ENCODE measurements at regions not wholly inside any gene's neighbourhood (a gene's known extent, or its start where the extent isn't known, plus 50 kb on each side); places are given as distances from the start of the nearest gene placed in this dataset.
"Not testable (repeated sequence)": the region's sequence is repeated elsewhere in the genome, so short reads cannot be mapped to it uniquely, and the experiment has no call there.

DNA sequence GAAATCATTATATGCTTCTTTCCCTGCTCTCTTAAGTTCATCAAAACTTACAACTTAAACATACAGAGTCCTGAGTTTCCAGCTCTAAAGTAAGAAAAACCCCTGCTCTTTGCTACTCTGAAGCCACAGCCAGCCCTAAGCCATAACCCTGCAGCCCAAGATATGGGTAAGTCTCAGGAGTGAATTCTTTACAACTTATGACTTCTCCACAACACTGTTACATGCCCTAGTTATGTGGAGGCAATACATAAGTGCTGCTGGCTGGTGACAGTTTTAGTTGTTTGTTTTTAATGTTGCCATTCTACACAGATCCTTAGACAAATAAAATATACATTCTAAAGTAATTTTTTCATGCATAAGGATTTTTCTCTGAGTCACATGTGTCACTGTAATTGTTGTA lies 100.2 kb downstream of the FBXO8 start:
- no peak for DNase-seq

DNA sequence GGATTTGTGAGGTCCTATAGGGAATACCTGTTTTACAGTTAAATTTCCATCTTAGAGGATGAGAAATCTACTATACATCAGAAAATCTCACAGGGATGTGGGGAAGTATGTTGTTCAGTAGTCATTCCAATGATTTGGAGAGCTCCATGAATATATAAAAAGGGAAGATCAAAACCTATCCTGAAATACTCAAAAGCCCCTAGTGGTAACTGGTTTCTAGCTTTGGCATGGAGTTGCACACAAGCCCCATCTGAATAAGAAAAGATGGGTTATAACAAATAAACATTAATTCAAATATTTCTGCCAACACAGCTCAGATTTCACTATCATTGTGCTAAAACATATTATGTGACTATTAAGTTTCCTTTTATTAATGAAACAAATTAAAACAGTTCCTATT lies 101.6 kb downstream of the FBXO8 start:
- no peak for DNase-seq

DNA sequence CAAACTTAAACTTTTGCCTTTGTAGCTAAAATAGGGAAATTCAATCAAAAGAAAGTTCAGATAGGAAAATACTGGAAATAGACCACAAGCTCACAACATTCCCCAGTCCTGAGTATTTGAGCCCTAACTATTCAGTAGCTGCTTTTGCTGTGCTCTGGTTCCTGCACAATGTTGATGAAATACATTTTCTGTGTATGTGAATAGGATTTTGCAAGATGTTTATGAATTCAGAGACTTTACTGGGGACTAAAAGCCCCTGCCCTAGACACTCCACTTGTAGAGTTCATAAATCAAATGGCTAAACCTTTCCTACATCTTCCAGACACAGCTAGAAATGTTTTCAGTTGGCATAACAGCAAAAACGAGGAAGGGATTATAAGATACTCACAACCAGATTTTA lies 105.9 kb downstream of the FBXO8 start:
- DNase-seq = no peak

DNA sequence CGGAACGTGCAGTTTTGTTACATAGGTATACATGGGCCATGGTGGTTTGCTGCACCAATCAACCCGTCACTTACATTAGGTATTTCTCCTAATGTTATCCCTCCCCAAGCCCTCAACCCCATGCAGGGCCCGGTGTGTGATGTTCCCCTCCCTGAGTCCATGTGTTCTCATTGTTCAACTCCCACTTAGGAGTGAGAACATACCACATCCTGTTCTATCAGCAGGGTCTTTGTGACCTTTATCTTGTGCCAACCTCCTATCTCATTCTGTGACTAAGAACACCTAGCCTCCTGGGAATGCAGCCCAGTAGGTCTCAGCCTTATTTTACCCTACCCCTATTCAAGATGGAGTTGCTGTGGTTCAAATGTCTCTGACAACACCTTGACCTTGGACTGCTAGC lies 107.6 kb downstream of the FBXO8 start:
- not testable (repeated sequence) for DNase-seq

DNA sequence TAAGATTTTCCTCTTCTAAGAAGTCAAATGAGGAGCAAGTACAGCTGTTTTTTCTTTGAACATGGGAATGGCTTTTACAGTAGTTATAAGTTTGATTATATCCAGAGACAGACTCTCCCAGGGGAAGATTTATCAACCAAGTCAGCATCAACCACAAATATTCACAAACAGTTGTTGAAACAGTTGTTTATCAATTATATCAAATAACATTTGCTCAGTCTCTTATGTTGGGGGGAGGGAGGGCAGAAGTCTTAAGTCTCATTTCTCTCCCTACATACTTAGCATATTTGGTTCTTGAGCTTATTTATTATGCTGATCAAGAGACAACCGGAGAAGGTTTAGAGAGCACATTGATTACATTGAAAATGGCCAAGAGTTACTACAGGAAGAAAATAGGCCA lies 110.1 kb downstream of the FBXO8 start:
- no peak for DNase-seq

DNA sequence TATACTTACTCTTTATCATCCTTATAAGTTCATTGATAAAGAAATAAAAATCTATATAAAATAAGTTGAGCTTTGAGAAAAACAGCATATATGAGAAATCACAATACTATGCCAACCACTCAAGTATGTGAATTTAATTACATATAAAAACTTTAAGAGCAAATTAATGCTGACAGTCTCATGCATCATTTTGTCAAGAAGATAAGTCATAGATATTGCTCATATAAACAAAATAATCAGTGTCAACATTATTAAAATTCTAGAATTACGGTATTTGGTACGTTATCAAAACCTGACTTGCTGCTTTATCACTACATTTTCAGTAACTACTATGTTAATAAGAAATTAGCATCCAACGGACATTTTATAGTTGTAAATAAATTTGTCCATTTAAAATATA lies 111.2 kb downstream of the FBXO8 start:
- DNase-seq = no peak

DNA sequence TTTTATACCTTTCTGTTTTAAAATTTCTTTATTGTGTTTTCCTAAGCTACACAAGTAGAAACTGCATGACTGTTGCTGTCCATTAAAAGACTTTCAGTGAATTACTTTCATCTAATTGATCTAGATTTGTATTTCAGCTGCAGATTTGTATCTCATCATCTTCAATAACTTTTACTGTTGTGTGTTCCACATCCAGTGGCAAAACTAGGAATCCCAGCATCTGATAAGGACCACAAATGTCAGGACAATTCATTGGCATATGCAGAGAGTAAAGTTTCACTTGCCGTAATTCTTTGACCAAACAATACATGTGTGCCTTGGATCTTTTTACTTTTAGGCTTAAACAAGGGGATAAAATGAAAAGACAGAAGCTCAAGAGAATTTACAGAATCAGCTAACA lies 112.6 kb downstream of the FBXO8 start:
- DNase-seq = no peak

DNA sequence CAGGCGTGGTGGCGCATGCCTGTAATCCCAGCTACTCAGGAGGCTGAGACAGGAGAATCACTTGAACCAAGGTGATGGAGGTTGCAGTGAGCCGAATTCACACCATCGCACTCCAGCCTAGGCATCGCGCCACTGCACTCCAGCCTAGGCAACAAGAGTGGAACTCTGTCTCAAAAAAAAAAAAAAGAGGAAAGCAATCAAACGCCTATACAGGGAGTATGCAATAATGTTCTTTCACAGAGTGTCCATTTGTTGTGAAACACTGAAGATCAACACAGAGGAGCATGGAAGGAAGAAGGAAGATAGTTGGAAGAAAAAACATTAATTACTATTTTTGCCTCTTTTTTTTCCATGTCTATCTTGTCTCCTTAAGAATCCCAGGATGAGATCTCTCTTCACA lies 113.4 kb downstream of the FBXO8 start:
- no peak for DNase-seq

DNA sequence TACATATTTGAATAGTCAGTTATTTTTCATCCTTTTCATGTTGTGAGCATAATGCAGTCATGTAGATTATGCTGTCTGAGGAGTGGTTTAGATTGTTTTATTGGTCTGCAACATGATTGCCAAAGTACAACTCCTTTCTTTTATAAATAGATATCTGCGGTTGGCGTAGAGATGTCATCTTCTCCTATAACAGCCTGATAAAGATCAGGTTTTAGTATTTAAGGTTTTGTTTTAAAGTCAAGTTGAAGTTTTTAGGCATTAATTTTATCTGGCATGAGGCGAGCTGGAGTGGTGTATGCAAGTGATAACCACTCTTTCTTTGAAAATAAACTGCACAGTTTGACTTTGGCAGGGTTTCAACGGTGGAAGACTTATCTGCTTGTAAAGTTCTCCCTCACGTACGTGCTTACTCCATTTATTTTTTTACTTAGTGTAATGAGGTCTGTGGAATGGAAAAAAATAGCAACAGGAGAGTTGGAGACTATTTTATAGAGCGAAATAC lies 126.3 kb downstream of the FBXO8 start:
- DNase-seq = no peak

DNA sequence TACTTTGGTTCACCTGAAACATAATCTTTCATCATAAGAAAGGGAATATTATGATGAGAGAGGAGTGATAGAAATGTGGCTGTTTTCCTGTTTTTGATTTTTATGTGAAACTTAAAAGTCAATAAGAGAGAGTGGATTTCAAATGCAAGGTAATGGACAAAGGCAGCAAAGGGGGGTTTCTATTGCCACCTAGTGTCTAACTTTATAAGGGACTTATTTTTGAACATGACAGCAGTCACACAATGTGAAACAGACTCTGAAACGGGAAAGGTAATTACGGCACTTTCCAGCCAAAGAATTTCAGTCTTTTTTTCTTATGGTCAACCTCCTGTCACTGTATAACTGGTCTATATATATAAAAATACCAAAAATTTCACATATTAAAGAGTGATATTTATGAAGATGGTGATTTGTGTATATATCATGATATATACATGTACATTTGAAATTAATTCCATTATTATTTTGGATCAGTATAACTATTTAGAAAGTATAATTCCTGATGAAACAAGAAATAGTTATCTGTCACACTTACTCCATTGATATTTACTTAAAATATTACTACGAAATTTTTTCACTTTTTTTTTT lies 127.1 kb downstream of the FBXO8 start:
- DNase-seq = no peak

DNA sequence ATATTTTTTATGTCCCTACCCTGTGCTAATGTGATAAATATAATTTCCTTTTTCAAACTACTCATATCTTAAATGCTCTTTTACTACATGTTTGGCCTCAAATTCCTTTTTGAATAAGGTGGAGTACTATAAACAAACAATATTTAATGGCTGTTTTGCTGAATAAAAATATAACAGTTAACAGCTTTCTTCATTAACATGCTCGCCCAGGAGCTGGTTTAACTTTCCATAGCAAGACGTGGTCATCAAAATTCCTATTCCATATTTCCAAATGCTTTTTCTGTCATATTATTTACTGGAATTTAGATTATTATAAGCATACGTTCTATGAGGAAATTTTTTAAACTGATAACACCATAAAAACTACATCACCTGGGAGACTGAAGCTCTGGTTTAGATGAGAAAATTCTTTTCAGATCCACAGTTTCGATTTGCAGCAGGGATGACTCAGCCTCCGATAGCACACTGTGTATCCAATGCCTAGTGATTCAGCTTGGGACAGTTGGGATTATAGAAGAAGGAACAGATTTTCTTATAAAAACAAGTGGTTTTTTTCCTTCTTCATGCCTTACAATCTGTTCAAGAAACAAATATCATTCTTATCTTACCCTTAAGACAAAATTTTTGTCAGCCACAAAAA lies 129.1 kb downstream of the FBXO8 start:
- DNase-seq = no peak

DNA sequence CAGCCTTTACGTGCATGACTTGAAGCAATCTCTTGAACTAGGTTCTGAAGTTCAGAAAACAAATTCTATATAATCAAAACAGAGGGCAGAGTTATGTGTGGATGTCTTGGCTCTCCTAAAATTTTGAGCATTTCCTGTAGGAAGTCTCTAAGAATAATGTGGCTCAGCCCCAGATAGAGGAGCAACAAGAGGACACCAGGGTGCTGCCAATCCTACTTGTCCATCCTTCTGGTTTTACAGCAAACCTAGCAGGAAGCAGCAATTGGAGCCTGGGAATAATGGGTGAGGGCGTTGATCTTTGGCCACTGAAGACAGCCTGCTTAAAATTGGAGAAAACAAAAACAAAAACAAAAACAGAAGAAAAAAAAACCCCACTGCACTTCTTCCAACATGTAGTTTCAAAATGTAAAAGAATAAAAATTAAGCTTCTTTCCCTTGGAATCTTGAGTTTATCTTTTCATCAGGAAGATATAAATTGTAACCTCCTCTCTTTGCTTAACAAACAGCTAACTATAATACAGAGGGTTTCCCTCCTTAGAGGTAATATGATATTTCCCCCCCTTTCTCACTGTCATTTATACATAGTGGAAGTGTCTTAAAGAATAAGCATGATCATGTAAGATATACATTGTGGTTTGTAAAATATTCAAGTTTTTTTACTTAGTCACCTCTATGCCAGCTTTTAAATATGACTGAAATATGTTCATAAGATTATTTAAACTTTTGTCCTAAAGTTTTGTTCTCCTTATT lies 130.6 kb downstream of the FBXO8 start:
- DNase-seq = no peak

DNA sequence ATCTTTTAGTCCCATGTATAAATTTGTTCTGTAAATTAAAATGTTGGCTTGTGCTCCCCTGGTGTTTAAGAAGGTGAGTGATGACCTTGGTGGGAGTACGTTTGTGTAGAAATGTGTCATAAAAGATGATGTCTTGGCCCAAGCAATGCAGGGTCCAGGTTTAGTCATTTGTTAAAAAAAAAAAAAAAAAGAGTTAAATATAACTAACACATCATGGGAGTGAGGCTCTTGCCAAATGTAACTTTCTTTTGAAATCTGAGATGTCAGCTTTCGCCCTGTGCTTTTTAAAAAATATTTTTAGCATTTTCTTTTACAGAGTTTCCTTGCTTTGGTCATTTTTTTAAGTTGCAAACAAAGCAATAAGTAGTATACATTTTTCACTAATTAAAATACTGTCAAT lies 135.6 kb downstream of the FBXO8 start:
- no peak for DNase-seq

DNA sequence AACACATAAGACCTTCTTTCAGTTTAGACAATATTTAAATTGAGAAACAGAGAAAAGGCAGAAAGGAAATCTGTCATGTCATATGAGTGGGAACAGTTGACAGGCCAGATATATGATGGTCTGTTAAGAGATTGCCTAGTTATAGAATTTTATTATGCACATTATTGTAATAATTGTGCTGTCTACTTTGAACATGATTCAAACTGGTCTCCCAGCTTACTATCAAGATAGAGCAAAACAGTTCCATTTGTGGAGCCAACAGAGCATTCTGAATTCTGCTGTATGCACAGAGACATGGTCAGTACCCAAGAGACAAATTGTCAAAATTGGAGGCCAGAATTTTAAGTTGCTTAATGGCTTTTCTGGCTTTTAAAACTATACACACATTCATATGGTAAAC lies 139.4 kb downstream of the FBXO8 start:
- DNase-seq = no peak

DNA sequence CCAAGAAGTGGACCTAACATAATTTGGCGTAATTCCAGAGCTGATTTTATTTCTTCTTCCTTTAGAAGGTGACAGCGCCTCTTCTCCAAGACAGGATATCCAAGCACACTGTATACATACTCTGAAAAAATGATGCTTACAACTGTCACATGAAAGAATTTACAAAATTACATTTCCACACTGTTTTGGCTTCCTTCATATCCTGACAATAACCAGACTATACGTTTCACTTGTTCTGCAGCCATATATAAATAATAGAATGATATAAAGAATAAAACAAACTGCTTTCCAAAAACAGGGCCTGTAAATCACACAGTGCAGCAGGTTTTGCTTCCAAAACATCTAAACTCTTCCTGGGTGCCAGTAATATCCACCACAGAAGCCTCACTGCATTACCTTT lies 141.6 kb downstream of the FBXO8 start:
- DNase-seq = no peak

DNA sequence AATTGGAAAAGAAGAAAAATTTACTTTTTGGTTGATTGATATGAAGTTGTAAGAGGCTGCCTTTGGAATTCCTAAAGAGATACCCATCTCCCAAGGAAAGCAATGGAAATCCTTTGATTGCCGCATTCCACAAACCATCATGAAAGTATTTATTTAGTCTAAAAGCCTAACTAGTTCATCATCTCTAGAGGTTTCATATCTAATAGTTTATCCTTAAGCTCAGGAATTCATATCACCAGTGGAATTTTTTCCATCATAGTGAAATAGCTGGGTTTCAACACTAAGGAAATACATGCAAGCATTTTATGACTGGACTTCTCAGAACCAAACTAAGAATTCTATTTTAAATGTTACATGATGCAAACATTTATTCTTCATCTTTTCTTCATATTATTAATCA lies 144.9 kb downstream of the FBXO8 start:
- DNase-seq = no peak

DNA sequence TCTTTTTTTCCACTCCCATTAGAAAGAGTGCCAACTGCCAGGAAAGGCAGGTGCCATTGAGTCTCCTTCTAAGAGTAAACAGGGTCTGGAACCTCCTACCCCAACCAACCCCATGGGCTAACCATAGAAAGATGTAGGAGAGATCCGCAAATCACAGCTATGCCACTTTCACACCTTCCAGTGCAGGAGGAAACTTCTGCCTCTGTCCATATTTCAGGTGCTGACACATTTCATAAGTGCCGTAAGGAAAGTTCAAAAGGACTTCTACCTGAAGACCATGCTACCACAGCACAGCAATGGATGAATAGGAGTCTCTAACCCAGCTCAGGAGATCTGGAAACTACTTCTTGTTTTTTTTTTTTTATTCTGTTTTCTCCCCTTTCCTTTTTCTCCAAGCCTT lies 145.8 kb downstream of the FBXO8 start:
- DNase-seq = no peak

DNA sequence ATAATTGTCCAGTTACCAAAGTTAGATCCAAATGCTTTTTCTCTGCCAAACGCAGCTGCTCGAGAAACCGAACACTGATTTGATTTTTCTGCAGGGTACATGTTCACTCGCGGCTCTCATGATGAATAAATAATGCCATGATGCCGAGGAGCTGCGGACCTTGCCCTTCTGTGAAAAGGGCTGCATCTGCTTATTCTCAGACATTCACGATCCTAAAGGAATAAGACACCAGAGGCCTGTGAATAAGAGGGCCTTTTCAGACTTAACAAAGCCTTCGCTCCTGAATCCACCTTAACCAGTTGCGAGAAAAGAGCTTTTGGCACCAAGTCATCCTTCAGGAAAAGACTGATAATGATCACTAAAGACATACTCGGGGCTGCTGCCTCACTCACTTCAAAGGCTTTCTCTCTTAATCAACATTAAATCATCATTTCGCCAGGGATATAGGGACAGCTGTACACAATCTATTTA lies 147.5 kb downstream of the FBXO8 start:
- DNase-seq = no peak

DNA sequence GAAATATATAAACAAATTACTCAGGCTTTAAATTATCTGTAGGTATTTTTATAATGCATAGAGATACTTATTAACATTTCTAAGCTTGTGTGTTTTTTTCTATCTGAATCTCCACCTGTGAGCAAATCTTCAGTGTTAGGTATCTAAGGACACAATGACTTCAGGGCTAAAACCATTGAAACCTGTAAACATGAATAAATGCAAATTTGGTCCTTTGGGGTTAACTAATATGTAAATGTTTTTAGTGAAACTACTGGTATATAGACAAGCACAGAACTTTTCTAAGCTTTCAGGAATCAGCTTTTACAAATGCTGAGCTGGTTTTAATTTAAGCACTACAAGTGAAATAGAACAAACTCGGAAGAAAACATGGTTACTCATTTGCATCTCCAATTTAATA lies 147.9 kb downstream of the FBXO8 start:
- no peak for DNase-seq

DNA sequence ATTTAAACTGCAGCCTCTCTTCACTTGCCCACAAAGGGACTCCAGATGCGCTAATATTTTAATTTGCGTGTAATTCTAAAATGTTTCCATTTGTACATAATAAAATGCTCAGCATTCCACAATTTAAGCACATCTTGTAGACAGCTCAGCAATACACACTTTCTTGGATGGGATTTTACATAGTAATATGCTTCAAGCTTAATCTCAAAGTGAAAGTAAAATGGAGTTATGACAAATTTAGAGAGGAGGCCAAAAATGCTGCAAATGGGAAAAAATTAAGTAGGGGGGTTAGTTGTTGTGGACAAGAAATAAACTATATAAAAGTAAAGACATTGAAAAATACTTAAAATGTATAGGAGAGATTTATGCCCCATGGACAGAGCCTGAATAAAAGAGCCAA lies 149.1 kb downstream of the FBXO8 start:
- DNase-seq = no peak

DNA sequence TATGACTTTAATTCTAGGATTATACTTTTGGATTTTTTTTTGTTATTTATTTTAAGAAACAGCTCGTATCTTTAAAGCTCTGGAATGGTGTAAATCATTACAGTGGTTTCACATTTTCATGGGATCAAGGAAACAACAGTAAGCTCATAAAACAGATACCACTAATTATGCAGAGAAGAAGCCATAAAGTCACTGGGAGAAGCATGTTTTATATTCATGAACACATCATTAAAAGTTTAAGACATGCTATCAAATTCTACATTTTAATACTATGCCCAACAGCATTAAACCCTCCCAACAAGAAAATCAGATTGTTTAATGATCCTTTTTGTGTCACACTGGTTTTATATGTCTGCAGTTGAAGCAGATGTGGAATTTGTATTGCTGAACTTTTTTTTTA lies 149.9 kb downstream of the FBXO8 start:
- no peak for DNase-seq

DNA sequence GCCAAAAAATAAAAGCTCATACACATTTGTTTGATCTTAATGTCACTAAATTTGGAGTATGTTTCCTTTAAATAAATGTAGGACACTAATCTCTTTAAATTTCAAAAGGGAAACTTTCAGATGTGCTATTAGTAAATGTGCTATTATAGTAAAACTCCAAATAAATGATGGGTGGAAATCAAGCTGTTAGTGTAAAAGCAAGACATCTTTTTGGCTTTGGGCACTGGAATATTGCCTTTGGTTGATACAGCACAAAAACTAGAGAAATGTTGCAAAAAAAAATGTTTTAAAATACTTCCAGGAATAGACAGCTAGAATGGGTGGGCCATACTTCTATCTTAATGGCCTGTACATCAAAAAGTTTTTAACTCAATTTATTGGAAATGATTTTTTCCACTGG lies 151.6 kb downstream of the FBXO8 start:
- DNase-seq = no peak

DNA sequence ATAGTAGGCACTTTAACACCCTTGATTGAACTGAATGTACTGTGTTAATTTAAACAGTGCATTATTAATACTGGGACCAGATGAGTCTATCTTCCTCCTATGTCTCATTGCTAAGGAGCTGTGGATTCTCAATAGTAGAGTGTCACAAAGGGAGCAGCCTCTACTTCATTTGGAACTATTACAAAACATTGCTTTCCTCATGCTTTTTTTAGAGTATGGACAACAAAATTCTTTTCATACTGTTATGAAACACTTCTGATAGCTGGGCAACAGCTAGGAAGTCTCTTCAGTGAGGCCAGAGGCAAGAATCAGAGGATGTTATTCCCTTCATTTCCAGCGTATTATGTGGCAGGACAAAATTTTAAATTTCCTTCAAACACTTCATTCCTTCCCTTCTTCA lies 160.8 kb downstream of the FBXO8 start:
- DNase-seq = no peak

All from hindlimb muscle (tissue), 1 donor.